ENCODE measurements at regions not wholly inside any gene's neighbourhood (a gene's known extent, or its start where the extent isn't known, plus 50 kb on each side); places are given as distances from the start of the nearest gene placed in this dataset.

DNA sequence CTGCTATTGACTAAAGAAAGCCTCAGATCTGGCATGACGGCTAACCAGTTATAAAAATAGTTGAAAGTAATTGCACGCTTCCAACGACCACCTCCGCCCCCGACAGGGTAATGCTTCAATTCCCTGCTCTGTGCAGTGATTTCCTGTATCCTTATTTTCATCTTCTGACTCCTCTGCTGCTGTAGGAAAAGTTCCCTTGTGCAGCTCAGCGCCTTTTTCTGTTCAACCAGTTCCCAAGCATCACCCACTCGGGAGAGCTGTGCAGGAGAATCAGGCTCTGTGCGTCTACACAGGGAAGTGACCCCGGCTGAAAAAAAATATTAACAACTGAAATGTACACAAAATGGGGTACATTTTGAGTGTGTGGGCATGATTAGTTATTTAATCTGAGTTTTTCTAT is 91.3 kb upstream of the COPS8 start:
- Histone ChIP-seq H3K9me3 (ENCODE audit: insufficient read depth, low read depth, low read length) (no peaks in the 10 kb centered on the region), H2BK120ac (ENCODE audit: insufficient read depth, low read length, poor library complexity) (no peak overlapping the region), H3K79me2 (ENCODE audit: control insufficient read depth, insufficient read depth, low read length, poor library complexity) (no peaks in the 10 kb centered on the region), H2BK5ac (ENCODE audit: low read depth, low read length, poor library complexity) (no peak overlapping the region), H3K79me1 (ENCODE audit: low read length) (no peaks in the 10 kb centered on the region), H3K27me3 (ENCODE audit: insufficient read depth, low read length) (no peaks in the 10 kb centered on the region), H3K23ac (ENCODE audit: low read length) (no peak overlapping the region), H2BK12ac (ENCODE audit: low read length) (no peak overlapping the region), H4K12ac (ENCODE audit: low read depth, low read length) (no peak overlapping the region), H3K4me1 (ENCODE audit: control insufficient read depth in 1 of 2, insufficient read depth in 2 of 2, low read length in 2 of 2) (peaks cover 3% of the 10 kb centered on the region in 2 experiments), H3K36me3 (ENCODE audit: control insufficient read depth in 1 of 2, insufficient read depth in 2 of 2, low read length in 2 of 2) (no peaks in the 10 kb centered on the region), H3K18ac (ENCODE audit: low read length) (no peak overlapping the region), H4K91ac (ENCODE audit: low read depth, low read length) (no peak overlapping the region), H3K4me3 (ENCODE audit: low read depth, low read length) (no peak overlapping the region), H4K8ac (ENCODE audit: low read depth, low read length) (no peak overlapping the region), H2AFZ (ENCODE audit: insufficient read depth, low read length, poor library complexity) (no peak overlapping the region), H2AK5ac (ENCODE audit: low read length) (no peak overlapping the region), H3K4ac (ENCODE audit: low read depth, low read length) (no peak overlapping the region), H3K14ac (ENCODE audit: low read length) (no peak overlapping the region), H3K4me2 (ENCODE audit: low read length) (no peak overlapping the region), H3K9ac (ENCODE audit: low read length) (no peak overlapping the region), H3K27ac (ENCODE audit: low read depth, low read length) (no peak overlapping the region)
- no peak for DNase-seq
- no CpG with 5 or more reads among the region's 9 CpGs for WGBS (ENCODE audit: extremely low coverage, insufficient coverage, insufficient read length)

DNA sequence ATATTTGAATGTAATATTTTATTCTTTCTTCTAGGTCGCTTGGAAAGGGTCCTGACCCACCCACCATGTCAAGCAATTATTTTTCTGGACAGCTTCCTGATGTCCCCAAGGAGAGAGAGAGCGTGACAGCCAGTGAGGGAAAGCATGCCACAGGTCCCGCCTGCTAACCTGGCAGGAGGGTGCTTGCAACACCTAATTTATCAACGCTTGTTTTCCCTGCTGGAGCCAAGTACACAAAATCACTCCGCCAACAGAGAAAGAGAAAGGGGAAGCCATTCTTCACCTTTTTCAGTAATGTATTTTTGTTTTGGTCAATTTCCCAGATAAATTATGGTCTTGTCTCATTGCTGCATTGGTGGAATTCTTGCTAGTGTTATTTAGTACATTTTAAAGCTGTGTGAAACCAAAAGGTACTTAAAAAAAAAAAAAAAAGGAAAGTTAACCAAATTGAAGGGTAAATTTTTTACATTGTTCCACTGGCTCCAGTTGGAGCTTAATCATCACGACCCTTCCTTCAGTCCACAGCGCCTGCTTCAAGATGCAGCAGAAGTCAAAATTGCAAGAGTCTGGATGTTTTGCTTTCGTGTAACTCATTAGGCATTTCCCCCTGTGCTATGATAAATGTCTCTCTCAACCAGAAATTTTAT is 88.5 kb upstream of the COPS8 start:
- Histone ChIP-seq H3K4me2 (ENCODE audit: low read length) (no peak overlapping the region), H3K9me3 (ENCODE audit: insufficient read depth, low read depth, low read length) (peaks cover 4% of the 10 kb centered on the region), H3K79me1 (ENCODE audit: low read length) (no peaks in the 10 kb centered on the region), H3K79me2 (ENCODE audit: control insufficient read depth, insufficient read depth, low read length, poor library complexity) (no peaks in the 10 kb centered on the region), H3K9ac (ENCODE audit: low read length) (no peak overlapping the region), H3K27ac (ENCODE audit: low read depth, low read length) (no peak overlapping the region), H2BK12ac (ENCODE audit: low read length) (no peak overlapping the region), H2BK120ac (ENCODE audit: insufficient read depth, low read length, poor library complexity) (no peak overlapping the region), H3K14ac (ENCODE audit: low read length) (no peak overlapping the region), H2BK5ac (ENCODE audit: low read depth, low read length, poor library complexity) (no peak overlapping the region), H2AFZ (ENCODE audit: insufficient read depth, low read length, poor library complexity) (no peak overlapping the region), H4K8ac (ENCODE audit: low read depth, low read length) (no peak overlapping the region), H3K4me1 (ENCODE audit: control insufficient read depth in 1 of 2, insufficient read depth in 2 of 2, low read length in 2 of 2) (peaks cover 0 to 3% of the 10 kb centered on the region in 2 experiments), H4K91ac (ENCODE audit: low read depth, low read length) (no peak overlapping the region), H3K36me3 (ENCODE audit: control insufficient read depth in 1 of 2, insufficient read depth in 2 of 2, low read length in 2 of 2) (no peaks in the 10 kb centered on the region), H3K23ac (ENCODE audit: low read length) (no peak overlapping the region), H4K12ac (ENCODE audit: low read depth, low read length) (no peak overlapping the region), H3K4me3 (ENCODE audit: low read depth, low read length) (no peak overlapping the region), H3K4ac (ENCODE audit: low read depth, low read length) (no peak overlapping the region), H3K27me3 (ENCODE audit: insufficient read depth, low read length) (no peaks in the 10 kb centered on the region), H3K18ac (ENCODE audit: low read length) (no peak overlapping the region), H2AK5ac (ENCODE audit: low read length) (no peak overlapping the region)
- no CpG with 5 or more reads among the region's 8 CpGs for WGBS (ENCODE audit: extremely low coverage, insufficient coverage, insufficient read length)
- DNase-seq = no peak

DNA sequence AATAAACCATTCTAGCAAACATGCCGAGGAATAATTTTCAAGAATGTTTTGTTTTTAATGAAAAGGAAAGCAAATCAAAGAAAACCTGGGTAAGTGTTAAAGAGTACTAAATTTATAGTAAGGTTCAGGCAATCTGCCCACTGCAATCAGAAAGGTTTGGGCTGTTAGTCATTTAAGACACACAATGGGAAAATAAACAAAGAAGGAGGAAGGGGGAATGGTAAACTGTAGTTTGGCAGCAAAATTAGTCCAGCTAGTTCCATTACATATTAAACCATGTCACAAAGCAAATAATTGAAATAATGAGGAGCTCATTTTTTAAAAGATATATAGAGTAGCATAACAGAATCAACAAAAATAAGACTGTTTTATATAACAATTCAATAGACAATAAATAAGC is 87.5 kb upstream of the COPS8 start:
- no peak overlapping the region for H2BK120ac ChIP-seq (ENCODE audit: insufficient read depth, low read length, poor library complexity)
- no peaks in the 10 kb centered on the region for H3K79me2 ChIP-seq (ENCODE audit: control insufficient read depth, insufficient read depth, low read length, poor library complexity)
- H3K27me3 ChIP-seq (ENCODE audit: insufficient read depth, low read length) = no peaks in the 10 kb centered on the region
- no peak overlapping the region for H2BK5ac ChIP-seq (ENCODE audit: low read depth, low read length, poor library complexity)
- H3K27ac ChIP-seq (ENCODE audit: low read depth, low read length) = no peak overlapping the region
- H3K4me3 ChIP-seq (ENCODE audit: low read depth, low read length) = no peak overlapping the region
- H4K12ac ChIP-seq (ENCODE audit: low read depth, low read length) = no peak overlapping the region
- H3K9me3 ChIP-seq (ENCODE audit: insufficient read depth, low read depth, low read length) = peaks cover 4% of the 10 kb centered on the region
- no peak overlapping the region for H3K18ac ChIP-seq (ENCODE audit: low read length)
- H3K36me3 ChIP-seq (ENCODE audit: control insufficient read depth in 1 of 2, insufficient read depth in 2 of 2, low read length in 2 of 2) = no peaks in the 10 kb centered on the region
- no peak overlapping the region for H4K8ac ChIP-seq (ENCODE audit: low read depth, low read length)
- no peak overlapping the region for H3K14ac ChIP-seq (ENCODE audit: low read length)
- H3K4me2 ChIP-seq (ENCODE audit: low read length) = no peak overlapping the region
- no peak overlapping the region for H3K23ac ChIP-seq (ENCODE audit: low read length)
- peaks cover 0 to 3% of the 10 kb centered on the region in 2 experiments for H3K4me1 ChIP-seq (ENCODE audit: control insufficient read depth in 1 of 2, insufficient read depth in 2 of 2, low read length in 2 of 2)
- H2BK12ac ChIP-seq (ENCODE audit: low read length) = no peak overlapping the region
- H4K91ac ChIP-seq (ENCODE audit: low read depth, low read length) = no peak overlapping the region
- DNase-seq = no peak
- no peak overlapping the region for H3K9ac ChIP-seq (ENCODE audit: low read length)
- H3K4ac ChIP-seq (ENCODE audit: low read depth, low read length) = no peak overlapping the region
- WGBS (ENCODE audit: extremely low coverage, insufficient coverage, insufficient read length) = no CpG with 5 or more reads among the region's 1 CpG
- H3K79me1 ChIP-seq (ENCODE audit: low read length) = no peaks in the 10 kb centered on the region
- H2AK5ac ChIP-seq (ENCODE audit: low read length) = no peak overlapping the region
- no peak overlapping the region for H2AFZ ChIP-seq (ENCODE audit: insufficient read depth, low read length, poor library complexity)

DNA sequence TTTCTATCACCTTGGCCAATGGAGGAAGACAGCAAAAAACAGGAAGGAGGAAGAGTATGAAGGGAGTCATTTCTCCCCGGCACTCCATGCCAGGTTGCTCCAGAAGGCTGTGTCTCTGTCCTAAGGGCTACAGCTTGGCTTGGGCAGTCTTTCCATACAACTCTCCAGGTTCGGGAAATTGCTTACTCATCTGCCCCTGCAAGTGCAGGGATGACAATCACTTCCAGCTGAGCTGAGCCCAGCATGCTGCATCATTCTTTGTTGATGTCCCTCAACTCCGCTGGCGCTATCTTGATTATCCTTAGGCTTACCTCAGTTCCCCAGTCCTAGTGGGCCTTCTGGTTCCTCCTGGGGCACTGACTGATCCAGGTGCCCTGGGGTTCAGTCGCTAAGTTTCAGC is 86.9 kb upstream of the COPS8 start:
- Histone ChIP-seq H3K23ac (ENCODE audit: low read length) (no peak overlapping the region), H3K4me2 (ENCODE audit: low read length) (no peak overlapping the region), H2BK5ac (ENCODE audit: low read depth, low read length, poor library complexity) (no peak overlapping the region), H4K91ac (ENCODE audit: low read depth, low read length) (no peak overlapping the region), H3K4ac (ENCODE audit: low read depth, low read length) (no peak overlapping the region), H3K79me2 (ENCODE audit: control insufficient read depth, insufficient read depth, low read length, poor library complexity) (no peaks in the 10 kb centered on the region), H2BK120ac (ENCODE audit: insufficient read depth, low read length, poor library complexity) (no peak overlapping the region), H3K36me3 (ENCODE audit: control insufficient read depth in 1 of 2, insufficient read depth in 2 of 2, low read length in 2 of 2) (no peaks in the 10 kb centered on the region), H3K4me1 (ENCODE audit: control insufficient read depth in 1 of 2, insufficient read depth in 2 of 2, low read length in 2 of 2) (peaks cover 0 to 3% of the 10 kb centered on the region in 2 experiments), H2BK12ac (ENCODE audit: low read length) (no peak overlapping the region), H3K4me3 (ENCODE audit: low read depth, low read length) (no peak overlapping the region), H2AFZ (ENCODE audit: insufficient read depth, low read length, poor library complexity) (no peak overlapping the region), H3K9me3 (ENCODE audit: insufficient read depth, low read depth, low read length) (peaks cover 4% of the 10 kb centered on the region), H4K8ac (ENCODE audit: low read depth, low read length) (no peak overlapping the region), H3K18ac (ENCODE audit: low read length) (no peak overlapping the region), H3K27ac (ENCODE audit: low read depth, low read length) (no peak overlapping the region), H3K14ac (ENCODE audit: low read length) (no peak overlapping the region), H3K27me3 (ENCODE audit: insufficient read depth, low read length) (no peaks in the 10 kb centered on the region), H2AK5ac (ENCODE audit: low read length) (no peak overlapping the region), H3K9ac (ENCODE audit: low read length) (no peak overlapping the region), H3K79me1 (ENCODE audit: low read length) (no peaks in the 10 kb centered on the region), H4K12ac (ENCODE audit: low read depth, low read length) (no peak overlapping the region)
- no CpG with 5 or more reads among the region's 5 CpGs for WGBS (ENCODE audit: extremely low coverage, insufficient coverage, insufficient read length)
- DNase-seq = no peak
